IMR-90 (cell line): ENCODE measurements at regions not wholly inside any gene's neighbourhood (a gene's known extent, or its start where the extent isn't known, plus 50 kb on each side); places are given as distances from the start of the nearest gene placed in this dataset.
A peak's percentile ranks its signal among the peaks of the same experiment; 100 is the strongest.

ENCODE experiments used
- ATAC-seq: fragments of 200-7000 bp; cut with Tn5 transposase; 2 replicates; pipeline ENCODE4 v1.9.1; 2020; ENCODE audit warnings: low read depth, mild to moderate bottlenecking, moderate library complexity
- BruUV-seq: library from RNA; stranded (reverse); fragments of 400-500 nt; replicated peaks from 2 replicates; lab custom pipeline; 2021; lab: Mats Ljungman, UMichigan
- CTCF ChIA-PET: fragments of 300-600 bp; formaldehyde crosslinking; extraction: SDS; loops from one replicate; lab custom pipeline; 2021; ENCODE audit warnings: antibody characterized with exemption; lab: Yijun Ruan, JAX
- POLR2A ChIA-PET: fragments of 300-600 bp; sonication (Branson Sonifier 250); formaldehyde crosslinking; loops from one replicate; lab custom pipeline; 2022; ENCODE audit warnings: antibody characterized with exemption; ENCODE audit not compliant: unreplicated experiment; lab: Charles Lee
- DNase-seq: peaks from one replicate; pipeline ENCODE4 v3.0.0; 2013
- H2AFZ ChIP-seq: replicated peaks from 2 replicates; pipeline ENCODE3; 2013; ENCODE audit warnings: low read length, mild to moderate bottlenecking; ENCODE audit not compliant: poor library complexity
- H2AK5ac ChIP-seq: 2 replicates; pipeline ENCODE4 v1.6.1; 2013; ENCODE audit warnings: low read depth, low read length, inconsistent platforms
- H2AK9ac ChIP-seq: replicated peaks from 2 replicates; pipeline ENCODE3; 2013; ENCODE audit warnings: mild to moderate bottlenecking, low read depth, low read length, moderate library complexity; ENCODE audit not compliant: poor library complexity
- H2BK120ac ChIP-seq: 2 replicates; pipeline ENCODE4 v1.6.1; 2013; ENCODE audit warnings: low read depth, low read length, inconsistent platforms
- H2BK15ac ChIP-seq: 3 replicates; pipeline ENCODE4 v1.6.1; 2013; ENCODE audit warnings: low read depth, low read length, inconsistent platforms
- H2BK20ac ChIP-seq: 2 replicates; pipeline ENCODE4 v1.6.1; 2013; ENCODE audit warnings: low read depth, mild to moderate bottlenecking, inconsistent platforms, low read length, moderate library complexity
- H2BK5ac ChIP-seq: 2 replicates; pipeline ENCODE4 v1.6.1; 2013; ENCODE audit warnings: mild to moderate bottlenecking, low read depth, low read length, inconsistent platforms; ENCODE audit not compliant: poor library complexity, severe bottlenecking
- H3K14ac ChIP-seq: replicated peaks from 2 replicates; pipeline ENCODE4 v1.6.1; 2013; ENCODE audit warnings: low read depth, low read length, inconsistent platforms
- H3K18ac ChIP-seq: 2 replicates; pipeline ENCODE4 v1.6.1; 2013; ENCODE audit warnings: low read depth, low read length, control low read depth
- H3K23ac ChIP-seq: 2 replicates; pipeline ENCODE4 v1.6.1; 2013; ENCODE audit warnings: low read depth, low read length, inconsistent platforms
- H3K27ac ChIP-seq: 2 replicates; pipeline ENCODE4 v1.5.1; 2013; ENCODE audit warnings: mild to moderate bottlenecking, control low read depth, low read length; ENCODE audit not compliant: insufficient read depth
- H3K27me3 ChIP-seq: 2 replicates; pipeline ENCODE4 v1.6.1; 2013; ENCODE audit warnings: low read length; ENCODE audit not compliant: control insufficient read depth, insufficient read depth
- H3K36me3 ChIP-seq: 2 replicates; pipeline ENCODE4 v1.6.1; 2013; ENCODE audit warnings: low read length, mixed read lengths; ENCODE audit not compliant: control insufficient read depth, insufficient read depth
- H3K4ac ChIP-seq: 2 replicates; pipeline ENCODE4 v1.6.1; 2013; ENCODE audit warnings: low read depth, low read length, inconsistent platforms
- H3K4me1 ChIP-seq: 2 replicates; pipeline ENCODE4 v1.6.1; 2013; ENCODE audit warnings: low read length, mixed read lengths; ENCODE audit not compliant: control insufficient read depth, insufficient read depth
- H3K4me2 ChIP-seq: 2 replicates; pipeline ENCODE4 v1.6.1; 2013; ENCODE audit warnings: low read depth, mild to moderate bottlenecking, control low read depth, low read length, moderate library complexity
- H3K4me3 ChIP-seq: 2 replicates; pipeline ENCODE4 v1.5.1; 2013; ENCODE audit warnings: low read depth, mild to moderate bottlenecking, control low read depth, low read length, moderate library complexity; ENCODE audit not compliant: insufficient read depth
- H3K56ac ChIP-seq: 2 replicates; pipeline ENCODE4 v1.6.1; 2013; ENCODE audit warnings: low read length, inconsistent platforms; ENCODE audit not compliant: insufficient read depth; ENCODE audit errors: extremely low read depth
- H3K79me1 ChIP-seq, 2 experiments: 2 replicates each; pipeline ENCODE4 v1.6.1; 2013; ENCODE audit warnings: low read length in 2 of 2, inconsistent platforms in 1 of 2, low read depth in 1 of 2
- H3K9ac ChIP-seq: 2 replicates; pipeline ENCODE4 v1.6.1; 2013; ENCODE audit warnings: low read depth, low read length, control low read depth
- H3K9me1 ChIP-seq: 2 replicates; pipeline ENCODE4 v1.6.1; 2013; ENCODE audit warnings: low read length, inconsistent platforms; ENCODE audit not compliant: insufficient read depth
- H3K9me3 ChIP-seq: 2 replicates; pipeline ENCODE4 v1.6.1; 2013; ENCODE audit warnings: low read length; ENCODE audit not compliant: control insufficient read depth, insufficient read depth
- H4K20me1 ChIP-seq: 2 replicates; pipeline ENCODE4 v1.6.1; 2013; ENCODE audit warnings: low read length, inconsistent platforms; ENCODE audit not compliant: insufficient read depth
- H4K5ac ChIP-seq: 2 replicates; pipeline ENCODE4 v1.6.1; 2013; ENCODE audit warnings: mild to moderate bottlenecking, low read depth, low read length, control low read depth
- H4K8ac ChIP-seq, 2 experiments: 2 replicates each; pipeline ENCODE4 v1.6.1; 2013; ENCODE audit warnings: low read depth in 2 of 2, low read length in 2 of 2, control low read depth in 1 of 2, inconsistent platforms in 1 of 2
- H4K91ac ChIP-seq: 2 replicates; pipeline ENCODE4 v1.6.1; 2013; ENCODE audit warnings: low read depth, low read length, inconsistent platforms; ENCODE audit not compliant: insufficient read depth
- CTCF ChIP-seq: conservative IDR thresholded peaks from 2 replicates; pipeline ENCODE4 v1.5.1; 2012; ENCODE audit warnings: mild to moderate bottlenecking, low read depth, low read length, improper control_type of control experiment
- NFE2L2 ChIP-seq: fragments of 150-350 bp; IDR thresholded peaks from 2 replicates; pipeline ENCODE4 v1.6.1; 2016; ENCODE audit warnings: low read depth, mild to moderate bottlenecking, low read length
- SMC3 ChIP-seq: fragments of 150-350 bp; IDR thresholded peaks from 2 replicates; pipeline ENCODE4 v1.6.1; 2016; ENCODE audit warnings: low read depth, mild to moderate bottlenecking, antibody characterized with exemption, low read length, moderate library complexity
- WGBS, 2 experiments: methylation state at CpG; one replicate each; pipeline versions ENCODE4 v1.1.5 to v1.1.7; 2013; ENCODE audit warnings: missing lambda C conversion rate in 2 of 2; ENCODE audit not compliant: insufficient read length in 1 of 2; ENCODE audit errors: extremely low coverage in 2 of 2; 5-methylcytosine and 5-hydroxymethylcytosine counted together
- dilution Hi-C: fragments of 300-500 bp; cut with HindIII; formaldehyde crosslinking; loops from one replicate; pipeline ENCODE4 v1.14.3; 2018; ENCODE audit warnings: low sequenced_read_pairs; ENCODE audit not compliant: unreplicated experiment
- in situ Hi-C: fragments of 300-500 bp; cut with MboI; formaldehyde crosslinking; loops from 3 replicates; pipeline ENCODE4 v1.14.3; 2019; ENCODE audit warnings: low sequenced_read_pairs, inconsistent platforms, mixed read lengths
- intact Hi-C: fragments of 100-400 bp; cut with micrococcal nuclease; formaldehyde crosslinking; loops from 2 replicates; pipeline ENCODE4 v1.10.0; 2022
- TF ChIP-seq, protein P1 (sequence below): fragments of 150-350 bp; IDR thresholded peaks from 2 replicates; pipeline ENCODE4 v1.6.1; 2017; ENCODE audit warnings: mild to moderate bottlenecking, antibody characterized with exemption, low read length, low read depth

GRCh38 chr4:176441594-176441993 lies 121.8 kb downstream of the SPCS3 start:
- H3K4me1 ChIP-seq = peaks cover 6% of the 10 kb centered on the region; the same call in 1 of the 2 replicates
- H4K91ac ChIP-seq = 0 out of 2 replicates have a peak overlapping the region, but pooled peaks have one; percentile 51
- H3K27me3 ChIP-seq = no peaks in the 10 kb centered on the region
- H3K9me1 ChIP-seq = peaks cover 1% of the 10 kb centered on the region; the same call in 1 of the 2 replicates
- no peak overlapping the region for H4K5ac ChIP-seq
- no peak overlapping the region for H3K14ac ChIP-seq
- no TSS peak for BruUV-seq
- H3K18ac ChIP-seq = no peak overlapping the region
- H3K4ac ChIP-seq = peak overlapping the region; percentile 70
- no peaks in the 10 kb centered on the region for H3K79me1 ChIP-seq
- H4K8ac ChIP-seq = no peak overlapping the region
- no peak overlapping the region for H3K23ac ChIP-seq
- peak overlapping the region; percentile 93; the same call in 2 of the 3 replicates for H2BK15ac ChIP-seq
- H2AFZ ChIP-seq = no peak overlapping the region
- WGBS, 2 experiments = 100% methylated on average over 1 of the region's 2 CpGs; no CpG with 5 or more reads in 1 of the 2 experiments
- no peak overlapping the region for H3K27ac ChIP-seq
- no peak overlapping the region for H2AK9ac ChIP-seq
- no peak overlapping the region for H3K4me2 ChIP-seq
- no peak overlapping the region for H3K56ac ChIP-seq
- dilution Hi-C loops (no loop called here), in situ Hi-C loops (no loop called here), intact Hi-C loops (loop anchor here (5.0 kb wide), 1 partner anchor 106 kb away; no protein-coding TSS in a partner anchor)
- ATAC-seq (no peak), DNase-seq (no peak)
- H3K9ac ChIP-seq = no peak overlapping the region
- CTCF ChIA-PET = no interaction called here
- H3K9me3 ChIP-seq = peaks cover 2% of the 10 kb centered on the region; the same call in 1 of the 2 replicates
- H2BK120ac ChIP-seq = peak overlapping the region; percentile 96; the same call in 1 of the 2 replicates
- TF ChIP-seq, protein P1, sequence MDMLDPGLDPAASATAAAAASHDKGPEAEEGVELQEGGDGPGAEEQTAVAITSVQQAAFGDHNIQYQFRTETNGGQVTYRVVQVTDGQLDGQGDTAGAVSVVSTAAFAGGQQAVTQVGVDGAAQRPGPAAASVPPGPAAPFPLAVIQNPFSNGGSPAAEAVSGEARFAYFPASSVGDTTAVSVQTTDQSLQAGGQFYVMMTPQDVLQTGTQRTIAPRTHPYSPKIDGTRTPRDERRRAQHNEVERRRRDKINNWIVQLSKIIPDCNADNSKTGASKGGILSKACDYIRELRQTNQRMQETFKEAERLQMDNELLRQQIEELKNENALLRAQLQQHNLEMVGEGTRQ = no peak
- TF ChIP-seq CTCF (no peak), SMC3 (no peak), NFE2L2 (no peak)
- no peaks in the 10 kb centered on the region for H3K36me3 ChIP-seq
- POLR2A ChIA-PET = no interaction called here
- H4K20me1 ChIP-seq = no peaks in the 10 kb centered on the region
- peak overlapping the region; percentile 97; the same call in 1 of the 2 replicates for H2BK20ac ChIP-seq
- H2AK5ac ChIP-seq = no peak overlapping the region; the same call in 1 of the 2 replicates
- H2BK5ac ChIP-seq = no peak overlapping the region
- no peak overlapping the region for H3K4me3 ChIP-seq
